SK-N-SH treated with all-trans-retinoic acid at 6 μM for 48 hours (cell line): ENCODE measurements at regions not wholly inside any gene's neighbourhood (a gene's known extent, or its start where the extent isn't known, plus 50 kb on each side); places are given as distances from the start of the nearest gene placed in this dataset.

Experiments
- ATAC-seq: fragments of 200-7000 bp; cut with Tn5 transposase; 3 replicates; pipeline ENCODE4 v1.9.1; 2020; ENCODE audit warnings: mild to moderate bottlenecking, moderate library complexity
- ARNTL ChIP-seq: fragments of 450-650 bp; formaldehyde crosslinking; IDR thresholded peaks from 2 replicates; pipeline ENCODE4 v1.5.0; 2020; ENCODE audit warnings: low read depth, mild to moderate bottlenecking, moderate library complexity, borderline replicate concordance
- BACH2 ChIP-seq: fragments of 250-450 bp; sonication (Bioruptor Pico); IDR thresholded peaks from 2 replicates; pipeline ENCODE4 v1.9.0; 2021; ENCODE audit warnings: mild to moderate bottlenecking, borderline replicate concordance
- CSDC2 ChIP-seq: fragments of 250-450 bp; sonication (Bioruptor Pico); IDR thresholded peaks from 2 replicates; pipeline ENCODE4 v1.5.0; 2020; ENCODE audit warnings: mild to moderate bottlenecking, moderate library complexity
- ESRRG ChIP-seq: fragments of 250-450 bp; sonication (Bioruptor Pico); IDR thresholded peaks from 2 replicates; pipeline ENCODE4 v1.6.1; 2021; ENCODE audit warnings: mild to moderate bottlenecking
- GLIS3 ChIP-seq: fragments of 250-450 bp; sonication (Bioruptor Pico); IDR thresholded peaks from 2 replicates; pipeline ENCODE4 v1.5.0; 2020; ENCODE audit warnings: mild to moderate bottlenecking, moderate library complexity
- ISL1 ChIP-seq: fragments of 250-450 bp; sonication (Bioruptor Pico); IDR thresholded peaks from 2 replicates; pipeline ENCODE4 v2.1.2; 2022; ENCODE audit warnings: mild to moderate bottlenecking, moderate library complexity
- POU6F1 ChIP-seq: fragments of 250-450 bp; sonication (Bioruptor Pico); IDR thresholded peaks from 2 replicates; pipeline ENCODE4 v1.8.0; 2021; ENCODE audit warnings: low read depth, mild to moderate bottlenecking, moderate library complexity, borderline replicate concordance
- PPARA ChIP-seq: fragments of 250-450 bp; sonication (Bioruptor Pico); IDR thresholded peaks from 2 replicates; pipeline ENCODE4 v1.5.0; 2020; ENCODE audit warnings: mild to moderate bottlenecking, borderline replicate concordance
- RARB ChIP-seq: fragments of 250-450 bp; sonication (Bioruptor Pico); IDR thresholded peaks from 2 replicates; pipeline ENCODE4 v1.8.0; 2021; ENCODE audit warnings: mild to moderate bottlenecking, moderate library complexity
- SNAI2 ChIP-seq: fragments of 250-450 bp; sonication (Bioruptor Pico); IDR thresholded peaks from 2 replicates; pipeline ENCODE4 v1.5.0; 2020; ENCODE audit warnings: mild to moderate bottlenecking, moderate library complexity
- TCF4 ChIP-seq: fragments of 250-450 bp; sonication (Bioruptor Pico); IDR thresholded peaks from 2 replicates; pipeline ENCODE4 v1.8.0; 2021; ENCODE audit warnings: mild to moderate bottlenecking, moderate library complexity, borderline replicate concordance
- TOX ChIP-seq: fragments of 250-450 bp; sonication (Bioruptor Pico); IDR thresholded peaks from 2 replicates; pipeline ENCODE4 v1.8.0; 2021; ENCODE audit warnings: mild to moderate bottlenecking, moderate library complexity, borderline replicate concordance
- ZC3H10 ChIP-seq: fragments of 250-450 bp; sonication (Bioruptor Pico); IDR thresholded peaks from 2 replicates; pipeline ENCODE4 v1.5.1; 2021; ENCODE audit warnings: mild to moderate bottlenecking, moderate library complexity
- ZFP3 ChIP-seq: fragments of 250-450 bp; sonication (Bioruptor Pico); IDR thresholded peaks from 2 replicates; pipeline ENCODE4 v1.5.0; 2020; ENCODE audit warnings: mild to moderate bottlenecking, moderate library complexity
- ZFP30 ChIP-seq: fragments of 450-650 bp; formaldehyde crosslinking; IDR thresholded peaks from 2 replicates; pipeline ENCODE4 v1.5.0; 2022; ENCODE audit warnings: mild to moderate bottlenecking, moderate library complexity
- ZNF565 ChIP-seq: fragments of 450-650 bp; formaldehyde crosslinking; conservative IDR thresholded peaks from 2 replicates; pipeline ENCODE4 v1.5.0; 2020; ENCODE audit warnings: low read depth, mild to moderate bottlenecking, moderate library complexity
- ZNF70 ChIP-seq: fragments of 450-650 bp; formaldehyde crosslinking; IDR thresholded peaks from 2 replicates; pipeline ENCODE4 v1.5.0; 2020; ENCODE audit warnings: mild to moderate bottlenecking, moderate library complexity
- ZNF8 ChIP-seq: fragments of 450-650 bp; formaldehyde crosslinking; IDR thresholded peaks from 2 replicates; pipeline ENCODE4 v1.5.0; 2020; ENCODE audit warnings: mild to moderate bottlenecking, moderate library complexity
- TF ChIP-seq, protein P1 (sequence below): fragments of 250-450 bp; sonication (Bioruptor Pico); IDR thresholded peaks from 2 replicates; pipeline ENCODE4 v1.5.0; 2020; ENCODE audit warnings: mild to moderate bottlenecking, moderate library complexity
- TF ChIP-seq, protein P2 (sequence below): fragments of 250-450 bp; sonication (Bioruptor Pico); IDR thresholded peaks from 2 replicates; pipeline ENCODE4 v1.8.0; 2020; ENCODE audit warnings: mild to moderate bottlenecking, moderate library complexity, borderline replicate concordance
- TF ChIP-seq, protein P3 (sequence below): fragments of 250-450 bp; sonication (Bioruptor Pico); IDR thresholded peaks from 2 replicates; pipeline ENCODE4 v1.5.1; 2020; ENCODE audit warnings: low read depth, mild to moderate bottlenecking, moderate library complexity
- TF ChIP-seq, protein P4 (sequence below): fragments of 250-450 bp; sonication (Bioruptor Pico); IDR thresholded peaks from 2 replicates; pipeline ENCODE4 v1.5.1; 2021; ENCODE audit warnings: mild to moderate bottlenecking, moderate library complexity

GRCh38 chr9:11676821-11677220 is 1016.4 kb upstream of the TYRP1 start (continued):
- TF ChIP-seq, protein P1, sequence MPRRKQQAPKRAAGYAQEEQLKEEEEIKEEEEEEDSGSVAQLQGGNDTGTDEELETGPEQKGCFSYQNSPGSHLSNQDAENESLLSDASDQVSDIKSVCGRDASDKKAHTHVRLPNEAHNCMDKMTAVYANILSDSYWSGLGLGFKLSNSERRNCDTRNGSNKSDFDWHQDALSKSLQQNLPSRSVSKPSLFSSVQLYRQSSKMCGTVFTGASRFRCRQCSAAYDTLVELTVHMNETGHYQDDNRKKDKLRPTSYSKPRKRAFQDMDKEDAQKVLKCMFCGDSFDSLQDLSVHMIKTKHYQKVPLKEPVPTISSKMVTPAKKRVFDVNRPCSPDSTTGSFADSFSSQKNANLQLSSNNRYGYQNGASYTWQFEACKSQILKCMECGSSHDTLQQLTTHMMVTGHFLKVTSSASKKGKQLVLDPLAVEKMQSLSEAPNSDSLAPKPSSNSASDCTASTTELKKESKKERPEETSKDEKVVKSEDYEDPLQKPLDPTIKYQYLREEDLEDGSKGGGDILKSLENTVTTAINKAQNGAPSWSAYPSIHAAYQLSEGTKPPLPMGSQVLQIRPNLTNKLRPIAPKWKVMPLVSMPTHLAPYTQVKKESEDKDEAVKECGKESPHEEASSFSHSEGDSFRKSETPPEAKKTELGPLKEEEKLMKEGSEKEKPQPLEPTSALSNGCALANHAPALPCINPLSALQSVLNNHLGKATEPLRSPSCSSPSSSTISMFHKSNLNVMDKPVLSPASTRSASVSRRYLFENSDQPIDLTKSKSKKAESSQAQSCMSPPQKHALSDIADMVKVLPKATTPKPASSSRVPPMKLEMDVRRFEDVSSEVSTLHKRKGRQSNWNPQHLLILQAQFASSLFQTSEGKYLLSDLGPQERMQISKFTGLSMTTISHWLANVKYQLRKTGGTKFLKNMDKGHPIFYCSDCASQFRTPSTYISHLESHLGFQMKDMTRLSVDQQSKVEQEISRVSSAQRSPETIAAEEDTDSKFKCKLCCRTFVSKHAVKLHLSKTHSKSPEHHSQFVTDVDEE (CRISPR knock-in tag) = no peak
- TF ChIP-seq SNAI2 (CRISPR knock-in tag) (no peak), ZFP30 (no peak), GLIS3 (no peak), ZC3H10 (CRISPR knock-in tag) (no peak), TOX (CRISPR knock-in tag) (no peak), CSDC2 (CRISPR knock-in tag) (no peak)
- TF ChIP-seq, all 23 proteins: peak for 0

DNA sequence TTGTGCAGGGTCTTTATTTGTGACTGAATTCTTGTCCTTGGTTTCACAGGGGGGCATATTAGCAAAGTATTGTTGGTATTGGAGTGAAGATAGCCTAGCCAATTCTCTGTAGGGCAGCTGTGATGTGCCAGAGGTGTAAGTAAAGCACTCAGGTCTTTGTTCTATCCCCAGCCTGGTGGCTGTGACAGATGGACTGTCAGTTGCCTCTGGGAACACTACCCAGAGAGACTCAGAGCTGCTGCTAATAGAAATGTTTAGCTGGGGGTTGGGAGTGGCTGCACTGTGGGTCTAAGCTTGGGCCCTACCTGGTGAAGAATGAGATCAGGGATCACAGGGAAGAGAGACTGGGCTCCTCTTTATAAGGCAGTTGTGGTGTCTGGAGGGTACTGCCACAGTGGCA is 1006.5 kb upstream of the TYRP1 start:
- no peak for ATAC-seq
- no peak for TF ChIP-seq ESRRG
- no peak for TF ChIP-seq TCF4 (CRISPR knock-in tag)
- TF ChIP-seq, protein P2, sequence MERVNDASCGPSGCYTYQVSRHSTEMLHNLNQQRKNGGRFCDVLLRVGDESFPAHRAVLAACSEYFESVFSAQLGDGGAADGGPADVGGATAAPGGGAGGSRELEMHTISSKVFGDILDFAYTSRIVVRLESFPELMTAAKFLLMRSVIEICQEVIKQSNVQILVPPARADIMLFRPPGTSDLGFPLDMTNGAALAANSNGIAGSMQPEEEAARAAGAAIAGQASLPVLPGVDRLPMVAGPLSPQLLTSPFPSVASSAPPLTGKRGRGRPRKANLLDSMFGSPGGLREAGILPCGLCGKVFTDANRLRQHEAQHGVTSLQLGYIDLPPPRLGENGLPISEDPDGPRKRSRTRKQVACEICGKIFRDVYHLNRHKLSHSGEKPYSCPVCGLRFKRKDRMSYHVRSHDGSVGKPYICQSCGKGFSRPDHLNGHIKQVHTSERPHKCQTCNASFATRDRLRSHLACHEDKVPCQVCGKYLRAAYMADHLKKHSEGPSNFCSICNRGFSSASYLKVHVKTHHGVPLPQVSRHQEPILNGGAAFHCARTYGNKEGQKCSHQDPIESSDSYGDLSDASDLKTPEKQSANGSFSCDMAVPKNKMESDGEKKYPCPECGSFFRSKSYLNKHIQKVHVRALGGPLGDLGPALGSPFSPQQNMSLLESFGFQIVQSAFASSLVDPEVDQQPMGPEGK = no peak
- TF ChIP-seq, protein P1 (CRISPR knock-in tag) = no peak
- no peak for TF ChIP-seq ARNTL (CRISPR knock-in tag)
- TF ChIP-seq SNAI2 (CRISPR knock-in tag) = no peak
- TF ChIP-seq TOX (CRISPR knock-in tag) = no peak
- no peak for TF ChIP-seq ZNF70 (CRISPR knock-in tag)
- no peak for TF ChIP-seq ISL1 (CRISPR knock-in tag)
- no peak for TF ChIP-seq ZNF565 (CRISPR knock-in tag)
- TF ChIP-seq RARB = no peak
- TF ChIP-seq ZFP3 (CRISPR knock-in tag) = no peak
- no peak for TF ChIP-seq ZC3H10 (CRISPR knock-in tag)
- TF ChIP-seq, protein P3, sequence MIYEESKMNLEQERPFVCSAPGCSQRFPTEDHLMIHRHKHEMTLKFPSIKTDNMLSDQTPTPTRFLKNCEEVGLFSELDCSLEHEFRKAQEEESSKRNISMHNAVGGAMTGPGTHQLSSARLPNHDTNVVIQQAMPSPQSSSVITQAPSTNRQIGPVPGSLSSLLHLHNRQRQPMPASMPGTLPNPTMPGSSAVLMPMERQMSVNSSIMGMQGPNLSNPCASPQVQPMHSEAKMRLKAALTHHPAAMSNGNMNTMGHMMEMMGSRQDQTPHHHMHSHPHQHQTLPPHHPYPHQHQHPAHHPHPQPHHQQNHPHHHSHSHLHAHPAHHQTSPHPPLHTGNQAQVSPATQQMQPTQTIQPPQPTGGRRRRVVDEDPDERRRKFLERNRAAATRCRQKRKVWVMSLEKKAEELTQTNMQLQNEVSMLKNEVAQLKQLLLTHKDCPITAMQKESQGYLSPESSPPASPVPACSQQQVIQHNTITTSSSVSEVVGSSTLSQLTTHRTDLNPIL (CRISPR knock-in tag) = no peak
- TF ChIP-seq PPARA (CRISPR knock-in tag) = no peak
- no peak for TF ChIP-seq CSDC2 (CRISPR knock-in tag)
- no peak for TF ChIP-seq ZFP30
- no peak for TF ChIP-seq GLIS3
- TF ChIP-seq, protein P4, sequence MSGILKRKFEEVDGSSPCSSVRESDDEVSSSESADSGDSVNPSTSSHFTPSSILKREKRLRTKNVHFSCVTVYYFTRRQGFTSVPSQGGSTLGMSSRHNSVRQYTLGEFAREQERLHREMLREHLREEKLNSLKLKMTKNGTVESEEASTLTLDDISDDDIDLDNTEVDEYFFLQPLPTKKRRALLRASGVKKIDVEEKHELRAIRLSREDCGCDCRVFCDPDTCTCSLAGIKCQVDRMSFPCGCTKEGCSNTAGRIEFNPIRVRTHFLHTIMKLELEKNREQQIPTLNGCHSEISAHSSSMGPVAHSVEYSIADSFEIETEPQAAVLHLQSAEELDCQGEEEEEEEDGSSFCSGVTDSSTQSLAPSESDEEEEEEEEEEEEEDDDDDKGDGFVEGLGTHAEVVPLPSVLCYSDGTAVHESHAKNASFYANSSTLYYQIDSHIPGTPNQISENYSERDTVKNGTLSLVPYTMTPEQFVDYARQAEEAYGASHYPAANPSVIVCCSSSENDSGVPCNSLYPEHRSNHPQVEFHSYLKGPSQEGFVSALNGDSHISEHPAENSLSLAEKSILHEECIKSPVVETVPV = no peak

DNA sequence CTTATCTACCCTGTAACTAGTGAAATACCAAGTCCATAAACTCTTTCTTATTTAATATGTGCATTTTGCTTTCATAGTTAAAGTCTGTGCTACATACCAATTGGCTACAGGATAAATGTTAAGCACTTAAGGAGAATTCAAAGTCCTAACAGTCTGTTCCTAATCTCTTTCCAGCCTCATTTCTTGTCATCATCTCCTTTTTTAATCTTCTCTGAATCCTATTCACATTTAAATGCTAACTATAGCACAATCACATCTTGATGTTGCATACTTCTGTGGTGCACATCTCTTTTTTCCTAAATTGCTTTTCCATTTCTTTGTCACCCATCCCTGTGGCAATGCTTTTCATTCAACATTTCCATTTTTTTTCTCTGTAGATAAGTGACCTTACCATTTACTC is 996.1 kb upstream of the TYRP1 start:
- ATAC-seq = no peak
- TF ChIP-seq TOX (CRISPR knock-in tag) = no peak
- no peak for TF ChIP-seq PPARA (CRISPR knock-in tag)
- no peak for TF ChIP-seq ZC3H10 (CRISPR knock-in tag)
- TF ChIP-seq ISL1 (CRISPR knock-in tag) = no peak
- TF ChIP-seq ARNTL (CRISPR knock-in tag) = no peak
- no peak for TF ChIP-seq GLIS3
- TF ChIP-seq SNAI2 (CRISPR knock-in tag) = no peak
- no peak for TF ChIP-seq BACH2 (CRISPR knock-in tag)
- TF ChIP-seq POU6F1 = no peak
- no peak for TF ChIP-seq ZNF8
- TF ChIP-seq, protein P4 = no peak
- TF ChIP-seq, protein P2 = no peak
- no peak for TF ChIP-seq RARB
- TF ChIP-seq ZFP30 = no peak
